ENCODE measurements at regions not wholly inside any gene's neighbourhood (a gene's known extent, or its start where the extent isn't known, plus 50 kb on each side); places are given as distances from the start of the nearest gene placed in this dataset.

- no peak for DNase-seq
Measured at GRCh38 chr6:16849988-16850680, 88.9 kb upstream of the ATXN1 start.

GRCh38 chr6:16849280-16849987, 88.2 kb upstream of the ATXN1 start:
- no peak for DNase-seq

GRCh38 chr6:16846399-16846778, 85.1 kb upstream of the ATXN1 start:
- DNase-seq: no peak

- no peak for DNase-seq
Measured at GRCh38 chr6:16844183-16844582, 82.9 kb upstream of the ATXN1 start.

GRCh38 chr6:16842676-16843075, 81.4 kb upstream of the ATXN1 start:
- no peak for DNase-seq

- DNase-seq: no peak
Measured at GRCh38 chr6:16841241-16841640, 80.0 kb upstream of the ATXN1 start.

GRCh38 chr6:16840725-16841124, 79.5 kb upstream of the ATXN1 start:
- DNase-seq: no peak

- no peak for DNase-seq
Measured at GRCh38 chr6:16840291-16840690, 79.0 kb upstream of the ATXN1 start.

GRCh38 chr6:16839631-16840179, 78.4 kb upstream of the ATXN1 start:
- no peak for DNase-seq

- no peak for DNase-seq
Measured at GRCh38 chr6:16837217-16837972, 76.1 kb upstream of the ATXN1 start.

- DNase-seq: no peak
Measured at GRCh38 chr6:16836144-16836981, 75.1 kb upstream of the ATXN1 start.

GRCh38 chr6:16834242-16834641, 73.0 kb upstream of the ATXN1 start:
- DNase-seq: no peak

GRCh38 chr6:16832721-16833120, 71.5 kb upstream of the ATXN1 start:
- DNase-seq: no peak

- DNase-seq: no peak
Measured at GRCh38 chr6:16832043-16832567, 70.8 kb upstream of the ATXN1 start.

GRCh38 chr6:16831136-16831535, 69.9 kb upstream of the ATXN1 start:
- no peak for DNase-seq

GRCh38 chr6:16828058-16828457, 66.8 kb upstream of the ATXN1 start:
- DNase-seq: no peak

- DNase-seq: no peak
Measured at GRCh38 chr6:16827627-16828026, 66.4 kb upstream of the ATXN1 start.

GRCh38 chr6:16825784-16826183, 64.5 kb upstream of the ATXN1 start:
- no peak for DNase-seq

GRCh38 chr6:16824845-16825685, 63.8 kb upstream of the ATXN1 start:
- DNase-seq: no peak

GRCh38 chr6:16823718-16824352, 62.6 kb upstream of the ATXN1 start:
- DNase-seq: no peak
